ENCODE measurements at regions not wholly inside any gene's neighbourhood (a gene's known extent, or its start where the extent isn't known, plus 50 kb on each side); places are given as distances from the start of the nearest gene placed in this dataset.

DNA sequence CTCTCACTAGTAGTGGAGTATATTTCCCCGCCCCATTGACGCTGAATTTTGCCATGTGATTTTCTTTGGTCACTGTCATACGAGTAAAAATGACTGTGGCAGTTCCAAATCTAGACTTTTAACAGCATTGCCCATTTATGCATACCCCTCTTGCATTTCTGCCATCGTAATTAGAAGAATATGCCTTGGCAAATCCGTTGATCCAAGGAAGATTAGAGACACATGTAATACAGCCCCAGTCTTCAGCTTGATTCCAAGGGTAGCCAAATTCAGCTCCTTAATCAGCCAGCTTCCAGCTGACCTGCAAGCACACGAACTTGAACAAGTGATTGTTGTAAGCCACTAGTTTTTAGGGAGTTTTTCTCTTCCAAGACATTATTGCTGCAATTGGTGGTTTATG lies 290.3 kb upstream of the ADAMTS5 start:
- DNase-seq (ENCODE audit: low read depth in 1 of 2, low spot score in 1 of 2), result no peak

DNA sequence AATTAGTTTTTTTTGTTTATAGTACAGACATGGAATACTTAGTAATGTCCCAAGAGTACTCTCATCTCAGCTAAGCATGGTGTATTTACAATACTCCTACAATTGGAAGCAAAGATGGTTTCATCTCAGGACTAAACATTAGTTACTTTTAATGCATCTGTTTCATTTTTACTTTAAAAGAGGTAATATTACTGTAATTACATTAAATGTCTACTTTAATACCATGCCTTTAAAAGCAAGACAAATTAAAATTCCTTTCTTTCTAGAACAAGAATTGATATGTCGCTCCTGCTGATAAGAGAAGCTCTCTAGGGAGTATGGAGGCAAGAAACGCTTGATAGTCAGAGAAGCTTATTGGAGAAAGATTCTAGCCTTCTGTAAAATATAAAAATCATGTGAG lies 284.9 kb upstream of the ADAMTS5 start:
- no peak for DNase-seq (ENCODE audit: low read depth in 1 of 2, low spot score in 1 of 2)

DNA sequence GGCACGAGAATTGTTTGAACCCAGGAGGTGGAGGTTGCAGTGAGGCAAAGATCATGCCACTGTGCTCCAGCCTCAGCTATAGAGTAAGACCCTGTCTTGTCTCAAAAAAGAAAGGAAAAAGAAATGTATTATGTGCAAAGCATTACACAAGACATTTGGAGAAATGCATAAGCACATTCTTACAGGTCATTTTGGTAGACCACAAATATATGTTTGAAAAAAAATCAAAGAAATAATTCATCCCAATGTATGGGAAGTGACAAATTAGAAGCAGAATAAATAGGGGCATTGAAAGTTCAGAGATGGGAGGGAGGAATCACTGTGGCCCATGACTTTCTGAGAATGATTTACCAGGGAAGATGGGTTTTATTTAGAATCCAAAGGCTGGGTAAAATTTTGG lies 283.5 kb upstream of the ADAMTS5 start:
- no peak for DNase-seq (ENCODE audit: low read depth in 1 of 2, low spot score in 1 of 2)

DNA sequence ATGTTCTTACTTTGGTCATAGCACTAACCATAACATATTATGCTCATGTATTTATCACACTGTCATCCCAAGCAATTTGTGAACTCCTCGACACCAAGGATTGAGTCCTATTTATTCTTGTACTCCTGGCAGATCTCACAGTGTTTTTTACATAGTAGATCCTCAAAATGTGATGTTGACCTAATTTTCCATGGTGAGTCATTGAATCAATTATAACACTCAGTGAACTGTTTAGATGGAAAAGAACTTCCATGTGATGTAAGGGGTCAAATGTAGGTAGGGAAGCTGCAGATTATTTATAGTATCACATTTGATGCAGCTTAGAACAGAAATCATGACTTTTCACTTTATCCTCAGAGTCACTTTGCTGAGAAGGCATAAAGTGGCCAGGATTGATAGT lies 281.9 kb upstream of the ADAMTS5 start:
- no peak for DNase-seq (ENCODE audit: low read depth in 1 of 2, low spot score in 1 of 2)

DNA sequence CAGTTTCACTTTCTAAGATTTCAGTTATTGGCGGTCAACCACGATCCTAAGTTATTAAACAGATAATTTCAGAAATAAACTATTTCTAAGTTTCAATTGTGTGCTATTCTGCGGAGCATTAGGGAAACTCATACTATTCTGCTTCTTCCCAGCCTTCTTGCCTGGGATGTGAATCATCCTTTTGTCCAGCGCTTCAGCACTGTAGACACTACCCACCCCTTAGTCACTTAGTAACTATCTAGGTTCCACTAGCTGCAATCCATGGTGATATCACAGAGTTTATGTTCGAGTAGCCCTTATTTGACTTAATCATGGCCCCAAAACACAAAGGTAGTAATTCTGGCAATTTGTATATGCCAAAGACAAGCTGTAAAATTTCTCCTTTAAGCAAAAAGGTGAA lies 279.9 kb upstream of the ADAMTS5 start:
- no peak for DNase-seq (ENCODE audit: low read depth in 1 of 2, low spot score in 1 of 2)

DNA sequence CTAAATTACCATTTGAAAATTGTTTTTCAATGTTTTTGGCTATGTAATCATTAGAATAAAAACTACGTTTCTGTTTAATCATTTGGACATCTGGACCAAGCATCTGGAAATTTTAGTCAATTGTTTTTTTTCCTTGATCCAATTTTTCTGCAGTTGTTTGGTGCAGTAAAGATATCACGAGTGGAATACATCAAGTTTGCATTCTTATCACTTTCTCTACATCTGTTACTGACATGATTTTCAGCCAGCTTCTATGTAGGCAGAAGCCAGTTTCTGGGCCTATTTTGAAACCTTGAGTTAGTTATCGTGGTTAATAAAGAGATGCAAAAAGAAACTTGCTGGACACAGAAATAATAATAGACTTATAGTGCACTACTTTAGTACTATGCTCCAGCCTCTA lies 277.9 kb upstream of the ADAMTS5 start:
- no peak for DNase-seq (ENCODE audit: low read depth in 1 of 2, low spot score in 1 of 2)

DNA sequence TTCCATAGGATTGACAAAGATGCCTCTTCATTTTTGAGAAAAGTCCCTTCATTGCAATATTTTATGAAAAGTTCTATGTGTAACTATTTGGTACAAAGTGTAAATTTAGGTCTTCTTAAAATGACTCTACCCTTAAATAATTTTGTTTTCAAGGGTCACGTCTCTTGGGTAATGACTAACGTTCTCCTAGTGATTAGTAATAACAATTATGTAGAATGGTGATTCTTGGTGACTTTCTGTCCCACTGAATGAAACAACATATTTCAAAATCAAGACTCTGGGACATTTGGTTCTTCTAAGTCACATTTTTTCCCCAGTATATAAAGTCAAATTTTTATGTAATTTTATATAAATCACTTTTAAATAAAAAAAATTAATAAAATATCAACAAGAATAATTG lies 277.5 kb upstream of the ADAMTS5 start:
- DNase-seq (ENCODE audit: low read depth in 1 of 2, low spot score in 1 of 2), result no peak

DNA sequence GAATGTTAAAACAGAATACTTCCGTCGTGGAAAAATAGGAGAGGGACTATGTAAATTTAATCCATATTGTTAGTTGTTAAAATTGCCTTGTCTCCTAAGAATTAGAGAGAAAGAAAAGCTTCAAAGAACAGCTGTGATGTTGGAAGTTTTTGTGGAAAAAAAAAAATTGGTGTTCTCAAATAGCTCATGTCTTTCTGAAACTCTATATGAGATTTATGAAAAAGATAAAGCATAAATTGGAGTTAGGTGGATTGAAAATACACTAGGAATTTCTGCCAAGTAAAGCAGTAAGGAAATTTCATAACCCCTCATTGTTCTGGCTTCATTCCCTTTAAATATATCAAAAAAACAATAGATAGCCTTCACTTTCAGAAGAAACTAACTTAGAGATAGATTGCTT lies 274.0 kb upstream of the ADAMTS5 start:
- no peak for DNase-seq (ENCODE audit: low read depth in 1 of 2, low spot score in 1 of 2)

DNA sequence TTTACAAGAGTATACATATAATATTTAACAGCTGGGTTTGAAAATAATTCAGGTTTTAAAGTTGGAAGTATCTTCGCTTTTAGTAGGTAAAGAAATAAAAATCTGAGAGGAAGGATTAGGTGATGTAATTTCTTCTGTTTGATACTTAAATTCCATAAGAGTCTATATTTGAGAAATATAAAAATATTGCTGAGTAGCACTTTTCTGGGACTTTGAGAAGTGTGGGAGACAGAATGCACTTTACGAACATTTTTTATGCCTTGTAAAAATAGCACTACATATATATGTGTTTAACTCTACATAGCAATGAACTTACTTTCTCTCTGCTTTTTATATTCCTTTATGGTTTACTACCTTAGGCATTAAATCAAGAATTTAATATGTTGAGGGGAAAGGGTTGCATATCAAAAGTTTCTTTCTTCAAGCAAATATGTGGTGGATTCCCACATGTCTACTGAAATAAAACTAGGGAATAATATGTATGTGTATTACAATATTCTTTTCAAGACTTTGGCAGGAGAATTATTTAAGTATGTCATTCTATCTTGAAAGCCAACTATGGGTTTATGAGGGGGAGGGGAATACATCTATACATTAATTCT lies 266.7 kb upstream of the ADAMTS5 start:
- DNase-seq (ENCODE audit: low read depth in 1 of 2, low spot score in 1 of 2), result no peak

DNA sequence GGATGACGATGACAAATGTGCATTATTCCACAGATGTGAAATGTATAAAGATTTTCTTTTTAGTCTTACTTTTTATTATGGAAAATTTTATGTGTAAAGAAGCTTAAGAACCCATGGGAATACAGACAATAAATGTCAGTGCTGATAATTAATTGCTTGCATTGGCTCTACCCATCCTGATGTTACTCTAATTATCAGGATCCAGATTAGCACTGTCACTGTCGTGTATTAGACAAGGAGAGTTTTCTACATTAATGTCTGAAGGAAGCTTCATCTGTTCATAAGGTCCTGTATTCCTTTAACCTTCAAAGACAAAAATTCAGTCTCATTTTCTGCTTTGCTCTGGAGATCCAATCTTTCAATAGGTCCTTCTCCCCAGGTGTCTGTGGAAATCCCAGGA lies 259.1 kb upstream of the ADAMTS5 start:
- no peak for DNase-seq (ENCODE audit: low read depth in 1 of 2, low spot score in 1 of 2)

DNA sequence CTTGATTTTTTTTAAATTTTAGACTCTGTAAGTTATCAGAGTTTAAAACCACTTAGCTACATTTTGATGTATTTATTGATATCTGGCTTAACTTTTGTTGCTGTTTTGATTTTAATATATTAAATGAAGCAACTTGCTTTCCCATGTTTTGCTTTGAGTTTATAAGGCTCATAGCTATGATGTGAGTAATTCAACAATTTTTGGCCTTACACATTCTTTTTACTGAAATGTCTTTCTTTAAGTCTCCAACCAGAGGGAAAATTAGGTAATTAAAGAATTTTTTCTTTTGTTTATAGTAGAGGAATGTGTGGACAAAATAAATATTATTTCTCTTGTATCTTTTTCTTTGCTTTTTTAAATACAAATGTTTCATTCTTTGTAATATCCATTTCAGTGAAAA lies 258.3 kb upstream of the ADAMTS5 start:
- DNase-seq (ENCODE audit: low read depth in 1 of 2, low spot score in 1 of 2), result no peak

DNA sequence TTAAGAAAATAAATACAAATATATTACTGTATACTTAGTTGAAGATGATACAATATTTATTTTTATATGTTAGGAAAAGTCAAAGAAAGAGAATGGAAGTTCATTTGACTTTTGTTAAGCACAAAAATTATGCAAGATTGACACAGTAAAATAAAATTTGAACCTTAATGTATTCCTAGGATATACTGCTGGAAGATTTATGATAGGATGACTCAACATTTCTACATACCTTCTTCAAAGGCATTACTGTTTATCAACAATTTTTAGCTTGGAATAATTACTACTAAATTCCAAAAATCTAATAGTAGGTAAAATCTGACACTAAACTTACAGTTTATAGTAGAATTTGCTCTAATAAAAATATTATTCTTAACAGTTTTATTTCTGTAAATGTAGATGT lies 257.3 kb upstream of the ADAMTS5 start:
- no peak for DNase-seq (ENCODE audit: low read depth in 1 of 2, low spot score in 1 of 2)

DNA sequence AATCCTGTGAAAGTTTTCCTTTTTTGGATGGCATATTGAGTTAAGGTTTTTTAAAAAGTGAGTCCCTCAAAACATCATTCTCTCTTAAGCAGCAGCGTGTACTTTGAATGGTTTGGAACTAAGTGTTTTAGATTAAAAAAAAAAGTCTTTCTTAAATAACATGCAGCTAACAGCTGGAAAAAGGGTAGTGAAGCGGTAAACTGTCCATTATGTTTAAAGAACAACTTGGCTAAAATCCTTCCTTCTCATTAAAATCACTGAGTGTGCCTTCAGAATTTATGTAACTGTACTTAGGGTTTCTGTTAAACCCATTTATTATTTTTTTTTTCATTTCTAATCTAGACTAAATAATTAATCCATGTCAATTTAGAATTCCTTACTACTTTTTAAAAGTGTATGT lies 254.2 kb upstream of the ADAMTS5 start:
- DNase-seq (ENCODE audit: low read depth in 1 of 2, low spot score in 1 of 2), result no peak

DNA sequence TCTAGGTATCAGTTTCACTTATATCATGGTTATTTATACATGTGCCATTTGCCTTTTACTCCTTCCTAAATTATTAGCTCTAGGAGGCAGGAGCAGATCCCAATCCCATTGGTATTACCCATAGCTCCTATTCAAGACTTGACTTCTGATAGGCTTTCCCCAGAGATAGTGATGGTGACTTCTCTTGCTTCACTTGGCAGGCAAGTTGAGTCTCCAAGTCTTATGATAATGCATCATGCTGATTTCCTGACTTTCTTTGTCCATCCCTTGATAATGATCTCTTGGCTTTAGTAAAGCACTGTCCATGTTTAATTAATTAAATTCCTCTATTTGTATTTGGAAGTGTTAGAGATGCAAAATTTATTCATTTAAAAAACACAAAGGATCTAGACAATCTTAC lies 253.5 kb upstream of the ADAMTS5 start:
- no peak for DNase-seq (ENCODE audit: low read depth in 1 of 2, low spot score in 1 of 2)

DNA sequence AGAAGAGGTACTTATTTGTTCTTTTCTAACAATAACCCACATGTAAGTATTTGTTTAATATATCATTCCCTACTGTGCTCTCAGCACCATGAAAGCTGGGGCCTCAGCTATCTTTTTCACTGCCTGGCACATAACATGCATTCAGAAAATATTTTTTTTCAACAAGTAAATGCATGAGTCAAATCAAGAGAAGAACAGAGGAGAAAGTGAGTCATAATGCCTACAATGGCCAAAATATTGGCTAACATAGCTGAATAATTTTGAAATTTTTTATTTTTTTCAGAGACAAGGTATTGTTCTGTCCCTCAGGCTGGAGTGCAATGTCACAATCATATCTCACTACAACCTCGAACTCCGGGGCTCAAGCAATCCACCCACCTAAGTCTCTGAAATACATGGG lies 252.2 kb upstream of the ADAMTS5 start:
- DNase-seq (ENCODE audit: low read depth in 1 of 2, low spot score in 1 of 2), result no peak

DNA sequence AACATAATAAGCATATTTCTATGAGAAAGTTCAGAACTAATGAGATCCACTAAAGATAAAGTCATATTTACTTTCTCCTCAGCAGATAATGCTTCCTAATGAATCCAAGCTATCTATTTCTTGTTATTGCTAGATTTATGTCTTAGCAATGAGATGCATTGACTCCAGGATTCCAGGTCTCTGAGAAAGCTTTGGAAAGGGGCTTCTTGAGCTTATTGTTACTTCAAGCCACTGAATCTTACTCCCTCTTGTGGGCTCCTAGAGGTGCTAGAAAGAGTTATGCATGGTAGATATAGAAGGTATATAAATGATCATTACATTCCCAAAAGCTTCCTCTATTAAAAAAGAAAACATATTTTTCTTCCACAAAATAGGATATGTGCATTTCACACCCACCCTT lies 246.4 kb upstream of the ADAMTS5 start:
- DNase-seq (ENCODE audit: low read depth in 1 of 2, low spot score in 1 of 2), result no peak

DNA sequence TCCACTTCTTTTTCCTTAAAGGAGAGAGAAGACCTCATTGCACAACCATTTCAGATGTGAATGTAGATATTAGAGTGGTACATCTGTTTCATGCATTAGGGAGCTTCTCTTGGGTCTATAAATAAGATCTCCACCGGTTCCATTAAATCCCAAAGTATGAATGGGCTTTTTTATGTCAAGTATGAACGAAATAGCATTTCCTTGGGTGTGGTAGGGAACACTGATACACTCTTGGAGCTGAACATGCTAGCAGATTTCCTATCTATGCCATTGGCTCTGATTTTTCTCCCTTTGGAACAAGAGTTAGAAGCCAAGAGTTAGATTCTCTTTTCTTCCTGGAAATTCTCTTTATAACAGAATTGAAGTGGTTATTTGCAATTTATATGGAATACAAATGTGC lies 245.6 kb upstream of the ADAMTS5 start:
- DNase-seq (ENCODE audit: low read depth in 1 of 2, low spot score in 1 of 2), result no peak

DNA sequence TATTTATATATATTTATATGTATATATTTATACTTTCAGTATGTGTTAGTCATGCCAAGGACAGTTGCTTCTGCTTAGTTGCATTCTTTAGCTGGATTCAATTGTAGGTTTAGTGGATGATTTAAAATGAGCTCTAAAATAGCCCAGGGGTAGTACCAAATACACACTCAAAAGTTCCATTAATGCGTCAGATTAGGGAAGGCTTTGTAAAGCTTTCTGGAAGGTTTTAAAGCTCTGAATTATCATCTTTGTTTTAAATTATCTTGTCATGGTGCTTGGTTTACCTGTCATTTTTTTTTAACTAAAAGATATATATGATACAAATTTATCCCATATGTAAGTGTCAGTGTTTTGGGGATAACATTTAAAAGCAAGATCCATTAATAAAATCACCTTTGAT lies 242.7 kb upstream of the ADAMTS5 start:
- DNase-seq (ENCODE audit: low read depth in 1 of 2, low spot score in 1 of 2), result no peak

DNA sequence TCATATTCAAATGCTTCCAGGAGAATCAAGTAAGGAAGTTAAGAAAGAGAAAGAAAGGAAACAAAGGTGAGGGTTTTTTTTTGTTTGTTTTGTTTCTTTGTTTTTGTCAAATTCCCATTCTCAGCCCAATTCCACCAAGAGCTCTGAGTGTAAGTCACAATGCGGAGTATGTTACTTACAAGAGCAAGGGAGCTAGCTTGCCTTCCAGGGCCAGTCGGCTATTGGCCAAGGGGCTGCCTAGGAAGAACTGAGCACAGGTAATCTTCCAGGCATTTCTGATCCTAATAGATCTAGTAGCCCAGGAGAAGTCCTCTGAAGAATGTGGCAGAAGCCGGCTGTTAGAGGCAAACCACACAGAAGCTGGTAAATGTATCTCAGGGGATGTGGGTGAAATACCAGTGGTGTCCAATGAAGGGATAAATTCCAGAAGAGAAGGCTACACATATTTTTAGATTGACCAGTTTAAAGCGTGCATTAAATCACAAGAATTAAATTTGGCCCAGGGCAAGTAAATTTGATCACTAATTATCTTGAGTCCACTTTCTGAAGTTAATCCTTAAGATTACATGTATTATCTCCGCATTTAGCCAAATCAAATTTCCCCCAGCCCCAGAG lies 239.6 kb upstream of the ADAMTS5 start:
- DNase-seq (ENCODE audit: low read depth in 1 of 2, low spot score in 1 of 2), result no peak

DNA sequence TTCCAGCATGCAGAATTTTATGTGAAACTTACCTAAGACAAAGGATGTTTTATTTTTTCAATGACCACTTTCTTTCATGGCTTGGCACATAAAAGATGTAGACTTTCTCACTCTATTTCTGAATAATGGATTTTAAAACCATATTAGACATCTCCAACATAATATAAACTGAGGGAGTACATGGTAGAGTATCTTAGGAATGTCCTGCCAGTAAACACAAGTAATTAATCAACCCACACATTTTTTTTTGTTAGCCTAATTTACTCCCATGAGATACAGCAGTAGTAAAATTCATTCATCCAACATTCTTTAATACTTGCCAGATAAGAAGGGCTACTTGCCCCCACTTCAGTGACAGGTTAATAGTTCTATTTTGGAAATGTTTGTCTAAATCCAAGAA lies 235.4 kb upstream of the ADAMTS5 start:
- no peak for DNase-seq (ENCODE audit: low read depth in 1 of 2, low spot score in 1 of 2)

DNA sequence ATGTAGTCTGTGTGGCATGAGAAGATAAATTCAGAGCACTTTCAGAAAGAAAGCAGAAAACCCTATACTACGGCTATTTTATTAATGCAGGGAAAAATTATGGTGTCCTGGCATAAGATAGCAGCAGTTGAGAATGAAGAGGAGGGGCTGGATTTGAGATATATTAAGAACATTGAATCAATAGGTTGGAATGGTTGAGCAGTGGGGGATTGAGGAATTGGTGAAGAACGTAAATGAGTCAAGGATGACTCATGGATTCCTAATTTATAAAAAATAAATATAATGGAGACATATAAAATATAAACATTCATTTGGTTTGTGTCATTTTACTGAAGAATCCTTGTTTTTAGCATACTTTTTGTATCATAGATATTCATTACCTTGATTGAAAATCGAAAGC lies 234.3 kb upstream of the ADAMTS5 start:
- no peak for DNase-seq (ENCODE audit: low read depth in 1 of 2, low spot score in 1 of 2)

DNA sequence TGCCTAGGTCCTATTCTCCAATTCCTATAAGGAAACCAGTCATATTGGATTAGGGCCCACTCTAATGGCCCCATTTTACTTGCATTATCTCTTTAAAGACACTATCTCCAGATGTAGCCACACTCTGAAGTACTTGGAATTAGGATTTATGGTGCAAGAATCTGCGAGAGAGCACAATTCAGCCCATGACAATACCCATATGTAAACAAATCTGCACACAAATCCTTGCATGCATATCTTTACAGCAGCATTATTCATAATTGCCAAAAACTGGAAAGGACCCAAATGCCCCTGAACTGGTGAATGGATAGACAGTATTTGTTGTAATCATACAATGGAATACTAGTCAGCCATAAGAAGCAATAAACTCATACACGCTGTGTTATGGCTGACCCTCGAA lies 229.8 kb upstream of the ADAMTS5 start:
- DNase-seq (ENCODE audit: low read depth in 1 of 2, low spot score in 1 of 2), result no peak

DNA sequence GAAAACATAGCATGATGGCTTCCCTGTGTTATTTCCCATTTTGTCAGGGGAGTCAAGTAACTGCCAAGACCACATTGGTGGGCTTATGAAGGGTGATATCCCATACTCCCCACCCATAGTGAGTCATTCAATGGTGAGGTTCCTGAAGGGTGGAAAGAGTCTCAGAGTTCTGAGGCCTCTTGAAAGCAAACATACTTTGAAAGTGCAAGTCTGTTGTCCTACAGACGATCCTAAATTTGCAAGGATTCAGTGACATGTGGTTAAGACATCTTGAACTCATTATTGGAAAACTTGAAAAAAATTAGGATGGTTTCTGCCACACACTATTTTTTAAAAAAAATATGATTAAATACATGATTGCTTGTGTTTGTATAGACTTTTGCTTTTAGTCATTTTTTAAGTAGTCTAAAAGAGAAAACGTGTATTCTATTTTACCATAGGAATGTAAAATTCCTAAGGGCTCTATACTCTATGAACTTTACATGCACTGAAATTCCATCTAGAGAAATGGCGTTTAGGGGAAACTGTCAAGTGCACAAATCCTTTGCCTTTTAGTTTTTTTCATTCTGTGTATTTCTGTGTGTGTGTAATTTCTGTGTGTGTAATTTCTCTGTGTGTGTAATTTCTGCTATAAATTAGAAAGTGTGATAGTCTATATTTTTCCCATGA lies 225.5 kb upstream of the ADAMTS5 start:
- DNase-seq (ENCODE audit: low read depth in 1 of 2, low spot score in 1 of 2), result no peak
